AG09319 (cell line): ENCODE measurements at regions not wholly inside any gene's neighbourhood (a gene's known extent, or its start where the extent isn't known, plus 50 kb on each side); places are given as distances from the start of the nearest gene placed in this dataset.

Experiments used
- DNase-seq: peaks from one replicate; pipeline ENCODE4 v3.0.0-alpha.2; 2010; ENCODE audit warnings: low read depth; ENCODE audit errors: extremely low read depth
- TF ChIP-seq, protein P1 (sequence below): IDR thresholded peaks from 2 replicates; pipeline ENCODE4 v1.5.1; 2011; ENCODE audit warnings: low read depth, mild to moderate bottlenecking, inconsistent platforms, low read length, moderate library complexity

DNA sequence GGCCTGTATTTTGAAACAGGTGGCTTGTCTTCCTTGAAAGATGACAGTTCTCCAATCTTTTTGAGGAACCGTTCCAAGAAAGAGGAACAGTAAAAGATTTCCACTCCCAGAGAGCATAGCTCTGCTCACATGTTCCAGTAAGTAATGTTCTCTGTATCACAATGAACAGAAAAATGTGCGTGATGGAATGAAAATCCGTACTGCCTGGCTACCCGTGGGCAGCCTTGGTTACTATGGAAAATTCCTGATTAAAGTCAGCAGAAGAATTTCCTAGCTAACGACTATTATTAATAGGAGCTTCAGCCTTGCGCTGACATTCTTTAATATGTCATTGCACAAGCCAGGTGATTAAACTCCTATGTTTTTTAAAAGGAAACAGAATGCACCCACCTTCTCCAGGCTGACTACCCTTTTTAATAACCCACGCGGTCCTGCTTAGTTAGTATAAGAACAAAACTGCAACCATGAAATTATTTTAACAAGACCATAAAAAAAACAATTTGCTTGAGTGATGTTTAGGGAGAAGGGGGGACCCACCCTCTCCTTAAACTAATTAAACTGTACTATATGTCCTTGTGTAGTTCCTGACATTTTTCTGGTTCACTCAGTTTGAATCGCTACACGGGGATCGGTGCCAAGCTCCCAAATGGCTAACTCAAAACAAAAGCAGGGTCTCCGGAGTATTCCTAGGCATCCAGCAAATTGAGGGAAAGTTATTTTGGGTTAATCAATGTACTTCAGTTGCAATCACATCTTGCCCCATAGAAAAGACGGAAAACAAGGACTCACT, 54.8 kb upstream of the CPEB4 start:
- no peak for DNase-seq
- TF ChIP-seq, protein P1, sequence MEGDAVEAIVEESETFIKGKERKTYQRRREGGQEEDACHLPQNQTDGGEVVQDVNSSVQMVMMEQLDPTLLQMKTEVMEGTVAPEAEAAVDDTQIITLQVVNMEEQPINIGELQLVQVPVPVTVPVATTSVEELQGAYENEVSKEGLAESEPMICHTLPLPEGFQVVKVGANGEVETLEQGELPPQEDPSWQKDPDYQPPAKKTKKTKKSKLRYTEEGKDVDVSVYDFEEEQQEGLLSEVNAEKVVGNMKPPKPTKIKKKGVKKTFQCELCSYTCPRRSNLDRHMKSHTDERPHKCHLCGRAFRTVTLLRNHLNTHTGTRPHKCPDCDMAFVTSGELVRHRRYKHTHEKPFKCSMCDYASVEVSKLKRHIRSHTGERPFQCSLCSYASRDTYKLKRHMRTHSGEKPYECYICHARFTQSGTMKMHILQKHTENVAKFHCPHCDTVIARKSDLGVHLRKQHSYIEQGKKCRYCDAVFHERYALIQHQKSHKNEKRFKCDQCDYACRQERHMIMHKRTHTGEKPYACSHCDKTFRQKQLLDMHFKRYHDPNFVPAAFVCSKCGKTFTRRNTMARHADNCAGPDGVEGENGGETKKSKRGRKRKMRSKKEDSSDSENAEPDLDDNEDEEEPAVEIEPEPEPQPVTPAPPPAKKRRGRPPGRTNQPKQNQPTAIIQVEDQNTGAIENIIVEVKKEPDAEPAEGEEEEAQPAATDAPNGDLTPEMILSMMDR: no peak

DNA sequence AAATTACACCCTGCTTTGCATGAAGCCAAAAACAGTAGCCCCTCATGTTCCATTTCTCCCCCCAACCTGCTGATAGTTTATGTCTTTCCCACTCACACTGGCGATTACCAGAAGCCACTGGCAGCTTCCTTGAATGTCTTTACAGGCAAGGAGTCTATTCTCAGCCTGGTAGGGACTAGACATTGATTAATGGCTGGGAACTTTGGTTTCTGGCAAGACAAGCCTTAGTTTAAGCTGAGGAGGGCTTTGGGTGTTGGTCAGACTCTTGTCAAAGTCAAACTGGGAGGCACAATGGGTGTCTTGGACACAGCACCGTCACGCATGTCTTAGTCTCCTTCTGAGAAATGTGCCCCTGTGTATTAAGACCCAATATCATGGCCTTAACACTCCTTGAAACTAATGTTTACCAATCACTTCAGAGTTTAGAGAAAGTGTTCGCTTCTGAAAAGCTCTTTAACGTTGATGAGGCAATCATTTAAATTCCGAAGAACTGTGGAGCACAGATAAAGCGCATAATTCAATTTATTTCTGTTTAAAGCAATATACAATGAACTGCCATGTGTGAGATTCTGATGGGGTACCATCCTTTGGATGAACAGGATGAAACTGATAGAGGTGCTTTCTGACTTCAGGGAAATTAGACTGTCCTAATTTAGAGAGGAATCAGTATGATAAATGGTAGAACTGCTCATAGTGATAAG, 53.9 kb upstream of the CPEB4 start:
- TF ChIP-seq, protein P1: no peak
- DNase-seq: no peak

DNA sequence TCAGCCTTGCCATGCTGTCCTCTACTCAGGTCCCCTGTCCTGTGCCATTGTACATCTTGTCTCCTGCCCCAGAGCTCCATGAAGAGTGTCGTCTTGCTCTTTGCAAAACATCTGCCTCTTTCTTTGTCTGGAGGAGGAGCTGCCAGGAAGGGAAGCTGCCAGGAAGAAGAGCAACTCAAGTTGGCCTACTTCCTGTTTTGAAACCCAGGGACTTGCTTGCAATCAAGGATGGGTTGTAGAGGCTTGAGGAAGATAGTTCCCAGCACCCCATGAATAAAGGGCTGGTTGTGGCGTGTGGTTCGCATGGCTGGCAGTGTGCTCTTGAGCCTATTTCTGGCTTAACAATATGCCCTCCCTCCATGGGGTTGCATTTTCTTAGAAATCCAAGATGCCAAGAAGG, 53.0 kb upstream of the CPEB4 start:
- no peak for DNase-seq
- TF ChIP-seq, protein P1: no peak

DNA sequence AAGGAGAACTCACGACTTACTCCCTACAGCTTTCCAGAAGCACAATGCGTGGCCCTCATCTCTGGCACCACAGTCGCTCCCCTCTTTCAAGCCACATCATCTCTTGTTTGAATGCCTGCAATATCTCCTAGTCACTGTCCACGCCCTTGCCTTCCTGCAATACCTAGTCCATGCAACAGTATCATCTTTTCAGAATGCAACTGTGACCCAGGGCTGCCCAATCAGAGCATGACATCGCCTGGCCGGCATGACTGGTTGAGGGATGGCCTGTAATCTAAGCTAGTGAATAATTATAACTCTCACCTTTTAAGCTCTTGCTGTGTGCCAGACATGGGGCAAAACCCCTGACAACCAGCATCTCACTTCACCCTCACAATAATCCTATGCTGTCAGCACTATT, 52.5 kb upstream of the CPEB4 start:
- no peak for DNase-seq
- TF ChIP-seq, protein P1: no peak

DNA sequence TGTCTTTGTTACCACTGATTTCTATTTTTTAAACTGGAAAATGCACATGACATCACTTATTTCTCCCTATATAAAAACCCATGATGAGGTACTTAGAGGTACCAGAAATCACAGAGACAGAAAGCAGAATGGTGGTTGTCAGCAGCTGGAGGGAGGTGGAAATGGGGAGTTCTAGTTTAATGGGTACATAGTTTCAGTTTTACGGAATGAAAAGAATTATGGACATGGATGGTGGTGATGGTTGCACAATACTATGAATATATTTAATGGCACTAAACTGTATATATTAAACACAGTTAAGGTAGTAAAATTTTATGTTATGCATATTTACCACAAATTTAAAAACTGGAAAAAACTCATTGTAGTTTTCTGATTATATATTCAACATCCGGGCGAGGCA, 50.5 kb upstream of the CPEB4 start:
- no peak for DNase-seq
- TF ChIP-seq, protein P1: no peak
